ENCODE measurements at regions not wholly inside any gene's neighbourhood (a gene's known extent, or its start where the extent isn't known, plus 50 kb on each side); places are given as distances from the start of the nearest gene placed in this dataset.

DNA sequence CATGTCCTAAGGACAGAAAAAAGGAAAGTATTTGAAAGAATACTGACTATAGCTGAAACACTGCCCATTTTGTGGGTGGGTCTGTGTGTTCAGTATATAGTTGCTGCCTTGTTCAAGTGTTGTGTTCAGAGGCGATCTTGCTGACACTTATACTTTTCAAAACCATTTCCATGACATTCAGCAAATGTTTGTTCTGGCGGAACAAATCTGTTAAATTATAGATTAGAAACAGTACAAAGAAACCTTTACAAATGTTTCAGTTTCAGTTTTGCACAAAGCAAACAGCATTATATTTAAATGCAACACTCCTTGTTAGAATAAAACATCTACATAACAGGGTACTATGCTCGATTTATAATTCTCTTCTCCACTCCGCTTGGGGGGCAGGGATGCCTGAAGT, 2276.3 kb downstream of the MAT2B start:
- Histone ChIP-seq H3K36me3 (ENCODE audit: control insufficient read depth in 5 of 5, insufficient read depth in 5 of 5, low read length in 5 of 5) (no peaks in the 10 kb centered on the region), H3K4me3 (ENCODE audit: low read depth in 1 of 5, low read length in 5 of 5) (no peak overlapping the region), H3K9ac (ENCODE audit: low read length in 5 of 5) (no peak overlapping the region), H3K9me3 (ENCODE audit: control insufficient read depth in 5 of 5, low read length in 5 of 5) (no peaks in the 10 kb centered on the region), H3K27ac (ENCODE audit: low read depth, low read length) (no peak overlapping the region), H3K4me1 (ENCODE audit: control insufficient read depth in 5 of 5, insufficient read depth in 5 of 5, low read length in 5 of 5) (no peaks in the 10 kb centered on the region), H3K27me3 (ENCODE audit: control insufficient read depth in 5 of 5, insufficient read depth in 4 of 5, low read length in 5 of 5) (no peaks in the 10 kb centered on the region)

DNA sequence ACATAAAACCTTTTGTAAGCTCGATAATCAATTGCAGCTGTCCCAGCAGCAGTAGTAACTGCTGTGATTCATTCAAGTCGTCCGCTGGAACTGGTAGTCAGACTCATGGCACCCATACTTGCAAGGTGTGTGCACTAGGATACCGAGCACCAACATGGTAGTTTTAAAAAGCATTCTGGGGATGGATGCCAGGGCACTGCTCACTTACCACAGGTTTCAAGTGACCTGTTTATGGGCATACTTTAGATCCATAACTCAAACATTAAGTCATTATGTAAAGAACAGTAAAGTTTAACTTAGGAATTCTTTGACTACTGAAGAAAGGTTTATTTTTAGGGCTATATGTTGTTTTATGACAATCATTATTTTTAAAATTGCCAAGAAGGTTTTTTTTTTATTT, 2277.6 kb downstream of the MAT2B start:
- no peaks in the 10 kb centered on the region for H3K27me3 ChIP-seq (ENCODE audit: control insufficient read depth in 5 of 5, insufficient read depth in 4 of 5, low read length in 5 of 5)
- H3K9ac ChIP-seq (ENCODE audit: low read length in 5 of 5) = no peak overlapping the region
- no peaks in the 10 kb centered on the region for H3K4me1 ChIP-seq (ENCODE audit: control insufficient read depth in 5 of 5, insufficient read depth in 5 of 5, low read length in 5 of 5)
- no peaks in the 10 kb centered on the region for H3K9me3 ChIP-seq (ENCODE audit: control insufficient read depth in 5 of 5, low read length in 5 of 5)
- H3K4me3 ChIP-seq (ENCODE audit: low read depth in 1 of 5, low read length in 5 of 5) = no peak overlapping the region
- no peak overlapping the region for H3K27ac ChIP-seq (ENCODE audit: low read depth, low read length)
- H3K36me3 ChIP-seq (ENCODE audit: control insufficient read depth in 5 of 5, insufficient read depth in 5 of 5, low read length in 5 of 5) = no peaks in the 10 kb centered on the region

DNA sequence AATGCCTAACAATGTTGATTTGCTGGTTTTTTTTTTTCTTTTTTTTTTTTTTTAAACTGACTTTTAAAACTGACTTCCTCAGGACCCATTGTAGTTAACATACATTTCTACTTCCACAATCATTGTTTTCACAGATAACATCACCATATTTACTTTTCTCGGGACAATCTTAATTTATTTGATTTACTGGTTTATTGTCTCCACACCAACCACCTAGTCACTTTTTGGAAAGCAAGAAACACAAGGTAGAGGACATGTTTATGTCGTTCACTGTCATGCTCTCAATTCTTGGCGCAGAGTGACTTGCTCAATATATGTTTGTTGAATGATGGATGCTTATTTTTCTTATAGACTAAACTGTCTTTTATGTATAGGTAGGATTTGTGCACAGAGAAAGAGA, 2280.7 kb downstream of the MAT2B start:
- no peaks in the 10 kb centered on the region for H3K9me3 ChIP-seq (ENCODE audit: control insufficient read depth in 5 of 5, low read length in 5 of 5)
- H3K4me3 ChIP-seq (ENCODE audit: low read depth in 1 of 5, low read length in 5 of 5) = no peak overlapping the region
- no peak overlapping the region for H3K27ac ChIP-seq (ENCODE audit: low read depth, low read length)
- no peak overlapping the region for H3K9ac ChIP-seq (ENCODE audit: low read length in 5 of 5)
- H3K36me3 ChIP-seq (ENCODE audit: control insufficient read depth in 5 of 5, insufficient read depth in 5 of 5, low read length in 5 of 5) = no peaks in the 10 kb centered on the region
- no peaks in the 10 kb centered on the region for H3K27me3 ChIP-seq (ENCODE audit: control insufficient read depth in 5 of 5, insufficient read depth in 4 of 5, low read length in 5 of 5)
- no peaks in the 10 kb centered on the region for H3K4me1 ChIP-seq (ENCODE audit: control insufficient read depth in 5 of 5, insufficient read depth in 5 of 5, low read length in 5 of 5)

DNA sequence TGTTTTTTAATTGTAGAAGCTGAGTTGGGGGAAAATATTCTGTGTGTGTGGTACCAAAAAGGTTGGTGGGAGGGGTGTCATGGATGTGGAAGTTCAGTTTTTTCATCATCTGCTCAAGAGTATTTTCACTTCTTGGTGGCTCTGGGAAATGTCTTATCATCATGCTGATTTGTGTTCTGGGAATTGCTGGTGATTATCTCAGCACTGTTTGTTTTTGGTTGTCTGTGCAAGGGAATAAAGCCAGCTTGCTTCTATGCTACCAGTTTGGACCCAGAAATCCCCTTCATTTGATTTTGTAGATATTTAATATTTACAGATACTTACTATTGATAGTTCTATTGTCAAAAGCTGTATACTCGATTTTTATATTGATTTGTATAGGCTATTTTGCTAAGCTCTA, 2289.7 kb downstream of the MAT2B start:
- no peaks in the 10 kb centered on the region for H3K27me3 ChIP-seq (ENCODE audit: control insufficient read depth in 5 of 5, insufficient read depth in 4 of 5, low read length in 5 of 5)
- H3K4me3 ChIP-seq (ENCODE audit: low read depth in 1 of 5, low read length in 5 of 5) = no peak overlapping the region
- H3K36me3 ChIP-seq (ENCODE audit: control insufficient read depth in 5 of 5, insufficient read depth in 5 of 5, low read length in 5 of 5) = no peaks in the 10 kb centered on the region
- no peaks in the 10 kb centered on the region for H3K4me1 ChIP-seq (ENCODE audit: control insufficient read depth in 5 of 5, insufficient read depth in 5 of 5, low read length in 5 of 5)
- H3K9me3 ChIP-seq (ENCODE audit: control insufficient read depth in 5 of 5, low read length in 5 of 5) = no peaks in the 10 kb centered on the region
- no peak overlapping the region for H3K9ac ChIP-seq (ENCODE audit: low read length in 5 of 5)
- H3K27ac ChIP-seq (ENCODE audit: low read depth, low read length) = no peak overlapping the region

DNA sequence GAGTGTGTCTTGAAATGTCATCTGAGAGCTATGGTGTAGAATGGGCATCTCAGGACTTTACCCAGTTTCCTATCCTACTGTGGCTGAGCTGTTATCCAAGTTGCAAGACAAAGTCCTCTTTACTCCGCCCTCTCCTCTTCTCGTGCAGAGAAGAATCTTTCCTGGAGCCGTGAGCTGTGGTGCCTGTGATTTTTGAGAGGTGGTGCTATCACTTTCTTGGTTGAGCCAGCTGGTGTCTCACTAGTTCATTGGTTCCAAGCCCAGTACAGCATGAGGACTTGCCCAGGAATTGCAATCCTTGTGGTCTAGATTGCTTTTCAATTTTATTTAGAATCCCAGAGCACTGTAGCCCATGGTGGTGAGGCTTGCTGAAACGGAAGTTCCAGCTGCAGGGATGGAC, 2300.3 kb downstream of the MAT2B start:
- Histone ChIP-seq H3K27ac (ENCODE audit: low read depth, low read length) (no peak overlapping the region), H3K36me3 (ENCODE audit: control insufficient read depth in 5 of 5, insufficient read depth in 5 of 5, low read length in 5 of 5) (no peaks in the 10 kb centered on the region), H3K27me3 (ENCODE audit: control insufficient read depth in 5 of 5, insufficient read depth in 4 of 5, low read length in 5 of 5) (no peaks in the 10 kb centered on the region), H3K9me3 (ENCODE audit: control insufficient read depth in 5 of 5, low read length in 5 of 5) (peaks cover 0 to 3% (median 0%) of the 10 kb centered on the region in 5 donors), H3K4me3 (ENCODE audit: low read depth in 1 of 5, low read length in 5 of 5) (no peak overlapping the region), H3K9ac (ENCODE audit: low read length in 5 of 5) (no peak overlapping the region), H3K4me1 (ENCODE audit: control insufficient read depth in 5 of 5, insufficient read depth in 5 of 5, low read length in 5 of 5) (no peaks in the 10 kb centered on the region)

DNA sequence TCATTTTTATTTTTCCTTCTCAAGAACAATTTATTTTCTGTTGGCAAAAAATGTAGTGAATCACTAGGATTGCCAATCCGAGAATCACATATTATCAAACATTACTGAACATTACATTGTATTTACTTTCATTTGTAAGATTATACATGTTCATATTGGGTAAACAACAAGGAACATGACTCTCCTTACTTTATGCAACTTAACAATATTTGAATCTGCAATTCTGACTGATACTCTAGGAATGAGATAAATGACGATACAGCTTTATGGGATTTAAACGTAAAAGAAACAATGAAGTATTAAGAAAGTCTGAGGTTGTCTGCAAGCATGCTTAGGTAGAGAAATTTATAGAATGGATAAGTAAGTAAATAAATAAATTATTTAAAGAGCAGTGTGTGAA, 2302.9 kb downstream of the MAT2B start:
- H3K4me3 ChIP-seq (ENCODE audit: low read depth in 1 of 5, low read length in 5 of 5) = no peak overlapping the region
- H3K9me3 ChIP-seq (ENCODE audit: control insufficient read depth in 5 of 5, low read length in 5 of 5) = peaks cover 0 to 3% (median 0%) of the 10 kb centered on the region in 5 donors

DNA sequence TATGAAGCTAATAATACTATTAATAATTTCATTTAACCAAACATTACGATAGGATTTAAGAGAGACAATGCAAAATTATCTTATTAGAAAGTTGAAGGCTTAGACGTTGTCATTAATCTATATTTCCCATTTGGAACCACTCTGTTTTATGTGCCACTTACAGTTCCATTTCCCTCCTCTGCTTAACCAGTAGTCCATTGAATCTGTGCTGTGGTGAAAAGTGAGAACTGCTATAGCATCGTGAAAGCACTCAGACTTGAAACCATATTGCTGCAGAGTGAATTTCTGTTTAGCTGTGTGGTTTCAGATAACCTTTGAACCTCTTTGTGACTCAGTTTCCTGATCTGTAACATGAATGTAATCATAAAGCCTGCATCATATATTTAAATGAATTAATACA, 2304.5 kb downstream of the MAT2B start:
- Histone ChIP-seq H3K27ac (ENCODE audit: low read depth, low read length) (no peak overlapping the region), H3K4me1 (ENCODE audit: control insufficient read depth in 5 of 5, insufficient read depth in 5 of 5, low read length in 5 of 5) (no peaks in the 10 kb centered on the region), H3K9ac (ENCODE audit: low read length in 5 of 5) (no peak overlapping the region), H3K4me3 (ENCODE audit: low read depth in 1 of 5, low read length in 5 of 5) (no peak overlapping the region), H3K9me3 (ENCODE audit: control insufficient read depth in 5 of 5, low read length in 5 of 5) (no peaks in the 10 kb centered on the region), H3K36me3 (ENCODE audit: control insufficient read depth in 5 of 5, insufficient read depth in 5 of 5, low read length in 5 of 5) (no peaks in the 10 kb centered on the region), H3K27me3 (ENCODE audit: control insufficient read depth in 5 of 5, insufficient read depth in 4 of 5, low read length in 5 of 5) (no peaks in the 10 kb centered on the region)

More for the DNA sequence above, 2302.9 kb downstream of the MAT2B start:
- H3K9ac ChIP-seq (ENCODE audit: low read length in 5 of 5) = no peak overlapping the region
- H3K4me1 ChIP-seq (ENCODE audit: control insufficient read depth in 5 of 5, insufficient read depth in 5 of 5, low read length in 5 of 5) = no peaks in the 10 kb centered on the region
- no peaks in the 10 kb centered on the region for H3K27me3 ChIP-seq (ENCODE audit: control insufficient read depth in 5 of 5, insufficient read depth in 4 of 5, low read length in 5 of 5)
- H3K36me3 ChIP-seq (ENCODE audit: control insufficient read depth in 5 of 5, insufficient read depth in 5 of 5, low read length in 5 of 5) = no peaks in the 10 kb centered on the region
- no peak overlapping the region for H3K27ac ChIP-seq (ENCODE audit: low read depth, low read length)

DNA sequence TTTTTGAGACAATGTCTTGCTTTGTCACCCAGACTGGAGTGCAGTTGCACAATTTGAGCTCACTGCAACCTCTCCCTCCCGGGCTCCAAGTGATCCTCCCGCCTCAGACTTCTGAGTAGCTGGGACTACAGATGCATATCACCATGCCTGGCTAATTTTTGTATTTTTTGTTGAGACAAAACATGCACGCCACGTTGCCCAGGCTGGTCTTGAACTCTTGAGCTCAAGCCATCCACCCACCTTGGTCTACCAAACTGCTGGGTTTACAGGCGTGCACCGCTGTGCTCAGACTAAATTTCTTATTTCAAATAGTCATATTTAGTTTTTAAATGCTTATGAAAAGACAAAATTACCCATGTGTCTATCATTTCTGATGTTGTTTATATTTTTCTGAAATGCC, 2324.1 kb downstream of the MAT2B start:
- Histone ChIP-seq H3K9ac (ENCODE audit: low read length in 5 of 5) (no peak overlapping the region), H3K27ac (ENCODE audit: low read depth, low read length) (no peak overlapping the region), H3K4me1 (ENCODE audit: control insufficient read depth in 5 of 5, insufficient read depth in 5 of 5, low read length in 5 of 5) (no peaks in the 10 kb centered on the region), H3K9me3 (ENCODE audit: control insufficient read depth in 5 of 5, low read length in 5 of 5) (no peaks in the 10 kb centered on the region), H3K4me3 (ENCODE audit: low read depth in 1 of 5, low read length in 5 of 5) (no peak overlapping the region), H3K36me3 (ENCODE audit: control insufficient read depth in 5 of 5, insufficient read depth in 5 of 5, low read length in 5 of 5) (no peaks in the 10 kb centered on the region), H3K27me3 (ENCODE audit: control insufficient read depth in 5 of 5, insufficient read depth in 4 of 5, low read length in 5 of 5) (no peaks in the 10 kb centered on the region)

DNA sequence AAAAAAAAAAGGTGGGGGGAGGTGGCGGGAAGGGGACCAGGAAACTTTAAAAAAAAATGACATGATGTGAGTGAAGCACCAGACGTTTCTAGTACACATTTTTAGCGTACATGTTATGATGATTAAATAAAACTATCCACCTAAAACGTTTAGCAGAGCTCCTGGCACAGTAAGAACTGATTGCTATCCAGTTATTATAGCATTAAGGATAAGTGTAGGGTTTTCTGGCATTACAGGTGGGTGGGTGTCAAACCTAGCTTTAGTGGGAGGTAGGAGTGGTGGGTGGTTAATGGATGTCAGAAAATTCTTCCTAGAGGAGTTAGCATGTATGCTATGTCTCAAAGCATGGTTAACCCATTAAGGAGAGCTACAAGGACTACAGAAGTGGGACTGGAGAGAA, 2329.5 kb downstream of the MAT2B start:
- H3K27ac ChIP-seq (ENCODE audit: low read depth, low read length) = no peak overlapping the region
- H3K36me3 ChIP-seq (ENCODE audit: control insufficient read depth in 5 of 5, insufficient read depth in 5 of 5, low read length in 5 of 5) = no peaks in the 10 kb centered on the region
- H3K9me3 ChIP-seq (ENCODE audit: control insufficient read depth in 5 of 5, low read length in 5 of 5) = peaks cover 0 to 3% (median 0%) of the 10 kb centered on the region in 5 donors
- no peak overlapping the region for H3K9ac ChIP-seq (ENCODE audit: low read length in 5 of 5)
- H3K27me3 ChIP-seq (ENCODE audit: control insufficient read depth in 5 of 5, insufficient read depth in 4 of 5, low read length in 5 of 5) = no peaks in the 10 kb centered on the region
- no peak overlapping the region for H3K4me3 ChIP-seq (ENCODE audit: low read depth in 1 of 5, low read length in 5 of 5)
- no peaks in the 10 kb centered on the region for H3K4me1 ChIP-seq (ENCODE audit: control insufficient read depth in 5 of 5, insufficient read depth in 5 of 5, low read length in 5 of 5)

DNA sequence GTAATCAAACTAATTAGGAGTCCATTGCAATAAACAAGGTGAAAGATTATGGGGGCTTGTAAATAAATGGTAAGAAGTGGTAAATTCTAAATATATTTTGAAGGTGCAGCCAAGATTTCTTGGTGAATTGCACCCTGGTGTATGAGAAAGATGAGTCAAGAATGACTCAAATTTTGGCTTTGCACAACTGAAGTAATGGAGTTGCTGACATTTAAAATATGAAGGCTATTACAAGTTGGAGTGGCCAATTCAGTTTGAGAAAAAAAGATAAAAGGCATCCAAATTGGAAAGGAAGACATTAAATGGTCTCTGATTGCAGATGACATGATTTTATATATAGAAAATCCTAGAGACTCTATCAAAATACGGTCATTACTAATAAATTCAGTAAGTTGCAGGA, 2330.6 kb downstream of the MAT2B start:
- Histone ChIP-seq H3K4me3 (ENCODE audit: low read depth in 1 of 5, low read length in 5 of 5) (no peak overlapping the region), H3K27ac (ENCODE audit: low read depth, low read length) (no peak overlapping the region), H3K36me3 (ENCODE audit: control insufficient read depth in 5 of 5, insufficient read depth in 5 of 5, low read length in 5 of 5) (no peaks in the 10 kb centered on the region), H3K9me3 (ENCODE audit: control insufficient read depth in 5 of 5, low read length in 5 of 5) (peaks cover 0 to 3% (median 0%) of the 10 kb centered on the region in 5 donors), H3K27me3 (ENCODE audit: control insufficient read depth in 5 of 5, insufficient read depth in 4 of 5, low read length in 5 of 5) (no peaks in the 10 kb centered on the region), H3K4me1 (ENCODE audit: control insufficient read depth in 5 of 5, insufficient read depth in 5 of 5, low read length in 5 of 5) (no peaks in the 10 kb centered on the region), H3K9ac (ENCODE audit: low read length in 5 of 5) (no peak overlapping the region)

DNA sequence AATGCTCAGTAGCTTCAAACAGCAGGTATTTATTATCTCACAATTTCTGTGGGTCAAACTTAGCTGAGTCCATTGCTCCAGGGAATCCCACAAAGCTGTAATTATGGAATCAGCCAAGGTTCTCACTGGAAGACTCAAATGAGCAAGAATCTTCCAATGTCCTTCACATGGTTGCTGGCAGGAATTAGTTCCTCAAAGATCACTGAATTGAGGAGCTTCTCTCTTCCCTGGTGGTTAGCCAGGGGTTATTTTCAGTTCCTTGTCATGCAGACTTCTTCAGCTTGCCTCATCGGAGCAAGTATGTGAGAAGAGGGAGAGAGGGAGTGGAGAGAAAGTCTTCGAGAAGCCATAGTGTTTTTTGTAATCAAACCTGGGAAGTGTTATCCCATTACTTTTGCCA, 2331.9 kb downstream of the MAT2B start:
- H3K4me1 ChIP-seq (ENCODE audit: control insufficient read depth in 5 of 5, insufficient read depth in 5 of 5, low read length in 5 of 5) = no peaks in the 10 kb centered on the region
- H3K9me3 ChIP-seq (ENCODE audit: control insufficient read depth in 5 of 5, low read length in 5 of 5) = peaks cover 0 to 3% (median 0%) of the 10 kb centered on the region in 5 donors
- no peak overlapping the region for H3K9ac ChIP-seq (ENCODE audit: low read length in 5 of 5)
- no peaks in the 10 kb centered on the region for H3K27me3 ChIP-seq (ENCODE audit: control insufficient read depth in 5 of 5, insufficient read depth in 4 of 5, low read length in 5 of 5)
- H3K36me3 ChIP-seq (ENCODE audit: control insufficient read depth in 5 of 5, insufficient read depth in 5 of 5, low read length in 5 of 5) = no peaks in the 10 kb centered on the region
- H3K27ac ChIP-seq (ENCODE audit: low read depth, low read length) = no peak overlapping the region
- H3K4me3 ChIP-seq (ENCODE audit: low read depth in 1 of 5, low read length in 5 of 5) = no peak overlapping the region

Measured in subcutaneous abdominal adipose tissue (tissue), 5 donors.